HG02610 (cell line): ENCODE measurements at regions not wholly inside any gene's neighbourhood (a gene's known extent, or its start where the extent isn't known, plus 50 kb on each side); places are given as distances from the start of the nearest gene placed in this dataset.

ENCODE experiments used
- ATAC-seq: cut with Tn5 transposase; IDR thresholded peaks from one replicate; pipeline ENCODE4 v1.9.1; 2021; ENCODE audit warnings: mild to moderate bottlenecking, moderate library complexity; ENCODE audit not compliant: unreplicated experiment

DNA sequence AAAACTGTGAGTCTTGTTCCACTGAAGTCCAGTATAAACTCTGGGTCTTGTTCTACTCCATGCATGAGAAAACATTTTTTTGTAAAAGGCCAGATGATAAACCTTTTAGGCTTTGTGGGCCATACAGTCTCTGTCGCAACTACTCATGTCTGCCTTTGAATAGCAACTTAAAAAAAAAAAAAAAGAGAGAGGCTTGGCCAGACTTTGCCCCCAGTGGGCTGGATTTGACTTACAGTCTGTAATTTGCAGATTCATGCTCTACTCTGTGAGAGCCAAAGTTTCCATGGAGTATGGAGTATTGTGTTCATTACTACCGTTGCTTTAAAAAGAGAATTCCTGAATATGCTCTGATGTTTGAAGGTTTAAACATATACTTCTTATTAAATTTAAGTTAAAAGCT is 654.9 kb upstream of the PKN2 start:
- no peak for ATAC-seq

DNA sequence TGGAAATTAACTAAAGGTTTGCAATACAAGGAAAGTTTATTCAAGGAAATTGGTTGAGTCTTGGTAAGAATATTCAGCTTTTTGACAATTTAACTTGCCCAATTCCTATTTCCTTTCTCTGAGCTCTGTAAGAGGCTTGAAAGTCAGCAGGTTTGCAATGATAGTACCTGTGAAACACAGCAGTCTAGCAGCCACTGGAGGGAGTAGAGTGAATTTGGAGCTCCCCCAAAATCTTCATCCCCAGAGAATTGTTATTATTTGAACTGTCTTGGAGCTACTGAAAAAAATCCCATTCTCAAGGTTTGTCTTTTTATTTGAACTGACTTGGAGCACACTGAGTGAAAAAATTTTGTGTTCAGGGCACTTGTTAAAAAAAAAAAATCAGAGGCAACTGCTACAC is 654.2 kb upstream of the PKN2 start:
- ATAC-seq, result no peak

DNA sequence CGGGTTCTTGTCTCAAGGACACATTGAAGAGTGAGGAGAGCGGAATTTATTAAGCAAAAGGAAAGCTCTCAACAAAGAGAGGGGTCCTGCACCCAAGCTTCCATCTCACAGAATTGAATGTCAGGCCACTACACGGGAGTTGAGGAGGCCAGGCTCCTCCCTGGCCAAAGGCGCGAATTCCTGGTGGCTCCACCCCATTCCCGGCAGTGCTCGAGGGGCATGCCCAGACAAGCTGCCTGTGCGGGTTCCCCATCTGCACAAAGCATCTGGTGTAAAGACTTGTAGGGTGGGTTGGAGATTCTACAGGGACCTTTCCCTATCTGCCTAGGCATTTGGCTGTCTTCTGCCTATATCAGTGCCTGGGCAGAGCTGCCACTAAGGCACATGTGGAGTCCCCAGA is 648.5 kb upstream of the PKN2 start:
- ATAC-seq, result no peak

DNA sequence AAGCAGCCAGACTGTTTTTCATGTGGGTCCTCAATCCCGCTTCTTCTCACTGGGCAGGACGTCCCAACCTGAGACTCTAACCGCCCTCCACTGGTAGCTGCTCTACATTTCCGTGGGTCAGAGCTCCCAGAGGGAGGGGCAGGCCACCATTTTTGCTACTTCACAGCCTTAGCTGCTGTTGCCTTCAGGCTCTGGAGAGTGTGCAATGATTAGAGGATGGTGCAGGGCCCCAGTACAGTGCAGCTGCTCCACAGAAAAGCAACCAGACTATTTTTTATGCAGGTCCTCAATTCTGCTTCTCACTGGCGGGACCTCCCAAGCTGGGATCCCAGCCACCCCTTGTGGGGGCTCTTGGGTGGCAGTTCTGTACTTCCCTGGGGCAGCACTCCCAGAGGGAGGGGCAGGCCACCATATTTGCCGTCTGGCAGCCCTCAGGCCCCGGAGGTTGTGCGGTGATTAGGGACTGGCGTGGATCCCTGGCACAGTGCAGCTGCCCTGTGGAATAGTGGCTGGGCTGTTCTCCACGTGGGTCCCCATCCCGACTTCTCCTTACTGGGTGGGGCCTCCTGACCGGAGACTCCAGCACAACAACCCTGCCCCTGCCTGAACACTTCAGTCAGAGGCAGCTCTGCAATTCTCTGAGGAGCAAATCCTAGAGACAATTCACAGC is 647.6 kb upstream of the PKN2 start:
- ATAC-seq, result no peak

DNA sequence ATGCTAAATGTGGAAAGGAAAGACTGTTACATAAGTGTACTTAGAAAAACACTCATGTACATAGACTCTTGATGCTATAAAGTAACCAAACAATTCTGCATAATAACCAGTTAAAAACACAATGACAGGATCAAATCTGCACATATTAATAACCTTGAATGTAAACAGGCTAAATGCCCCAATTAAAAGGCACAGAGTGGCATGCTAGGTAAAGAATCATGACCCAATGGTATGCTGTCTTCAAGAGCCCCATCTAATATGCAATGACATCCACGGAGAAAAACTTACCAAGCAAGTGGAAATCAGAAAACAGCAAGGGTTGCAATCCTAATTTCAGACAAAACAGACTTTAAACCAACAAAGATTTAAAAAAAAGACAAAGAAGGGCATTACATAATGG is 644.8 kb upstream of the PKN2 start:
- no peak for ATAC-seq

DNA sequence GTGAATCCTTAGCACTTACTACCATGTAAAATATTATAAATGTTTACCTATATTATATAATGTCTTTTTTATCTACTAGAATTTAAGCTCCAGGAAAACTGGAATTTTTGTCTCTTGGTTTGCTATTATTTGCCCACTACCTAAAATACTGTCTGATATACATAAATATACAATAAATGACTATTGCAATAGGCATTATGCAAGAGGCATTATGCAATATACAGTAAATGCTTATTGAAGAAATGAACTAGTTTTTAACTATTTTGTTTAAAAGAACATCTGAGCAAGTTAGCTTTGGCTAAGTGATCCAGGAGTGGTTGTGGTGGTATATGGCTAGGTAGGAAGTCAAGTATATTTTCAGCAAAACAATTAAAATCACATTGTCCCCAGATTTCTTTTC is 640.2 kb upstream of the PKN2 start:
- ATAC-seq, result no peak

DNA sequence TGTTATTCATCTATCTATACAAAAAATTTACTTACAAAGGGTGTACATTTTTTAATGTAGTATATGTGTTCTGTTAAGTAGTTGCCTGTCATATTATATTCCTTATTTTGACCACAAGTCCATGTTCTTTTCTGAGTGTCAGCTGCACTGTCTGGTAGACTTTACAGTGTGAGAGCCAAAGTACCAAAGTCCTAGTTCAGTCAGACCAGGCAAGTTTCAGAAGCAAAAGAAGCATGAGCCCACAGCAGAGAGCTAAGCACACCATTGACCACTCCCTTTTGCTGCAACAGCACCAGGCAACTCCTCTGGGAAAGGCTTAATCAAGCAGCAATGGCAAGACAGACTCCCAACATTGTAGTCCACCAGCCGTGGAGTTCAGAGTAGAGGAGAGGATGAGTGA is 631.9 kb upstream of the PKN2 start:
- no peak for ATAC-seq

DNA sequence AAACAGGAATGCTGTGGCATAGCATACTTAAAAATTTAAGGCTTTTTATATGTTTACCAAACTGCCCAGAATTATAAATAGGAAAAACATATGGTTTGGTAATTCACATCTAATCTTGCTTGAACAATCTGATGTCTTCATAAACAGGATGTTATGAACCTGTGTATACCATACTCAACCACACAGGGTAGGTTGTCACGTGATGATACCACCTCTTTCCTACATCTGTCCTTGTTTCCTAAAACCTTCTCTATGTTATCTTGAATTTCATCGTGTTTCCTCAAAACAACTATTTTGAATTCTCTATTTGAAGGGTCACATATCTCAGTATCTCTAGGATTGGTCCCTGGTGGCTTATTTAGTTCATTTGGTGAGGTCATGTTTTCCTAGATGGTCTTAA is 631.0 kb upstream of the PKN2 start:
- ATAC-seq, result no peak

DNA sequence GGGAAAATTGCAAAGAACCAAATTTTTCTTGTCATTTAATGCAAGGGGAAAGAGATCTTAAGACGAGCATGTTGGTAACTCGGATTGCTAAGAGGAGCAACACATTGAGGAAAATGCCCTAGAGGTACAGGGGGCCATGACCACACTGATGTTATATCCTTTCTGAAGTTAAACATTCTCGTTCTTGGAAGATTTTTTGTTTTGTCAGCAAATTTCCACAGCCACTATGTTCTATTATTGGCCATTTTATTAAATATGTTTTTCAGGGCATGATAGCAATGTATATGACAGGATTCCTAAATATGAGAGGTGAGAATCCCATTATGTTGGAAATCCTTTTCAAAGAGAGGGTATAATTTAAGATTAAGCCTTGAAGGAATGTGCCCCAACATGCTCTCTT is 627.2 kb upstream of the PKN2 start:
- no peak for ATAC-seq

DNA sequence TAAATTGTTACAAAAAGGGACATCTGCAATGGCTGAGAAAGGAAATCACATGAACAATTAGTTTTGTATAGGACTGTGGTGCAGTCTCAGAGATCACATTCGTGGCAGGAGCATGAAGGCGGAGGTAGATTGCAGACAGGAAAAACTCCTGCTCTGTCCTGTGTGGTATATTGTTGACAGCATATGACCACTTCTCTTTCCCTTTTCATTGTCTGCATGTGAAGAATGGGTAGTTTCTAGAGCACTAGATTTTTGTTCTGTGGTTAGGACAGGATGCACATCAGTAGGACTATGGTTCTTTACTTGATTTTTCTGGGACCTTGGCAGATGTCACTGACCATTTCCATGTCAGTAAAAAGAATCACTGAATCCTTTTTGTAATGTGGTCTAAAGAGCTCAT is 625.9 kb upstream of the PKN2 start:
- no peak for ATAC-seq

DNA sequence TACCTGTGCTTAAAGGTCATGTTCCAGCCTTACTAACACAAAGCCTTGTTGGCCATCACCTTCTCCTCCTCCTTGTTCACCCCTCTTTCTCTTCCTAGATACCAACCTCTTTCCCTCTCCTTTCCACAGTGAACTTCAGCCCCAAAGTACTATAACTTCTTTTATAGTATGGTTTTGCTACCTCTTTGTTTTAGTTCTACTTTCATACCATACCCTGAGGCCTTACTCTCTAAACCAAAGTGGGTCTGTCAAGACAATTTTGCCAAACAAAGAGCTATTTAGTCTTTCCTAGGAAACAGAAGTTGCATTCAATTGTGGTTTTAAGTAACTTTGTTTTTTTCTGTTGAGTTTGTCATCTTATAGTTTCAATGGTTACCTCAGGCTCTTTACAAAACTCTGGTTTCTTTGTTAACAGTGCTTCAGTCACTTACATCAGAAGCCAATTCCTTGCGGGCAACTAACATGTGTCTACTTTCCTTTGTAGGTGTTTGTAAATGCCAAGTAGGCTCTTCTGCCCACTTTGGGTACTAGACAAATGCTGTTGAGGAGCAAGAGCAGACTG is 623.9 kb upstream of the PKN2 start:
- ATAC-seq, result no peak

DNA sequence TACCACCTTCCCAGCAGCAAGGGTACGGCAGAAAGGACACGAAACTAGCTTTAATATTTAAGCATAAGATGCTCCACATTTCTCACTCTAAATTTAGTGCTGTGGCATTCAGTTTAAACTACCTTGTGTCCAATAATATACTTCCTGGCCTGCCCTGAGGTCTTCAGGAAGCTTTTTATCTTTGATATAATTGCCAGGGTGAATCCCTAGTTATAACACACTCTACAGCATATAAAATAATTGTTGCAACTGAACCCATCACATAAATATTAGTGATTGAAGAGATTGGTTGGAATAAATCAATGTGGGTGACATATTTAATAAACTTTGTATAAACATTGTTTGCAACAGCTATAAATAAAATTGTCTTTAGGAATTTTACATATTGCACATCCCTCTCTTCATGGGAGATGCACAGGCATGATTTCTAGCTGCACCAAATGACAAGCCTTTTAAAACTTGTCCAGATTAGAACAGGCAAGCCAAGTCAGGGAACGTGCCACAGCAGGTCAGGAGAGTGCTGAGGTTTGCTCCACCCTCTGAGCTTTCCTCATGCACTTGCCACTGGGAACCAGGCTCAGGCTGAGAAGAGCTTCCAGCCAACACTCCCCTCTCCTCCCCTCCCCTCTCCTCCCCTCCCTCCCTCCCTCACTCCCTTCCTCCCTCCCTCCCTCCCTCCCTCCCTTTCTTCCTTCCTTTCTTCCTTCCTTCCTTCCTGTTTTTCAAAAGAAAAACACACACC is 623.2 kb upstream of the PKN2 start:
- ATAC-seq, result no peak

DNA sequence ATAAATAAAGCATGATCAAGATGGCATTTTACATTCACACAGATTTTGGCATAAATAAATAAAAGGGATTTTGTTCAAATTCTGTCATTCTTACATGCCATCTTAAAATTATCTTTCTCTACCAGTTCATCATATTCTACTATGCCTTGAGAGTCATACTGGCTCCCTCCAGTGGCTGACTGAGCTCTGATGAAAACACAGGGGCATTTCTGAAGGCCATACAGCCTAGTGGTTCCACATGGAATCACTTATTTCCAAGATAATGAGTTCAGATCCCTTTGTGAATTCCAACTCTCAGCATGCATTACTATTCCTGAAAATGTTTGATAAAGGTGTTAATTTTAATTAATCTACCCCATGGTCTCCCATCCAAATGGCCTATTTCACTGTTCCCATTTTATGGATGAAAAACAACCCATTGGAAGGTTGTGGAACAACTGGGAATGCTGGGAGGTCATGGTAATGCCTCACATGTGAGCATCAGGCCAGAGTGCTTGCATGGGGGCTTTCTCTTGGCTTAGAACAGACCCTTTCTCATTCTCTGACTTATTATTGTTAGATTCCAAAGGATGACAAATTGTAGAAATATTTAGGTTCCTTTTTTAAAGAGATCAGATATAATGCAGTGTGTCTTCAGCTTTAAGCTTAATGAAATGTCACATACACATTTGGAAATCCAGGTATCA is 622.4 kb upstream of the PKN2 start:
- ATAC-seq, result no peak

DNA sequence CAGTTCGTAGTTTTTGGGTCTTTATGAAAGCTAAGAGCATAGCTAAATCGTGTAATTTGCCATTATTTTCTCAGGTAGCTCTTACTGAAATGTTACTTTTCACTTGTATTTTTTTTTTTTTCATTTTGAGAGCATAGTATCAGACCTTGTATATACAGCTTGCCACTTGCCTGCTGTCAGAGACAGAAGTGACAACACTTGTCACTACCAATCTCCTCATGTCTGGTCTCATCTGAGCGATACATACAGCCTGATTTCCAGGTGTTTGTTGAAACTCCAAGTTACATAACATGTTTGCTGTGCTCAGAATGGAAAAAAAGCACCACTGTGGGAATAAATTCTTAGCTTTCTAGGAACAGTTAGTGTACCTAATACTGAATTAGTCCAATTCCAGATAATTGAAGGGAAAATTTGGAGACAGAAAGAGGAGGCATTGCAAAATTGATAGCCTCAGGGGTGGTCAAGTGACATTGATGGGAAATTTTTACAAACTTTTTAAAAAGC is 621.4 kb upstream of the PKN2 start:
- ATAC-seq, result no peak

DNA sequence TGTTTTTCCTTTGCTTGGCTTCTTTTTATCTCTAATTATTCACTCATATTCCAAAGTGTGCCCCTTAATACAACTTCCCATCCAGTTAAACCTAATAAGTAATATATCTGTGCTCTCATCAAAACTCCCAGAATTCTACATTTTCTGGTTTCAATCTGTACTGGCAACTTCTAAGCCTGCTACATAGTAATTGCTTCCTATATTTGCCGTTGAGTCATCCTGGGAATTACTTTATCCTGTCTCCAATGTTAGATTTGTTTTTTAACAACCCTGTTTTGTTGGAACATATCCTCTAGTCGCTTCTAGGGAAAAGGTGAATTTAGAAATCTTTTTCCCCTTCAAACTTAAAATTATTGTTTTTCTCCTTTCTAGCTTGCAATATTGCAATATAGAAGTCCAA is 620.5 kb upstream of the PKN2 start:
- no peak for ATAC-seq

DNA sequence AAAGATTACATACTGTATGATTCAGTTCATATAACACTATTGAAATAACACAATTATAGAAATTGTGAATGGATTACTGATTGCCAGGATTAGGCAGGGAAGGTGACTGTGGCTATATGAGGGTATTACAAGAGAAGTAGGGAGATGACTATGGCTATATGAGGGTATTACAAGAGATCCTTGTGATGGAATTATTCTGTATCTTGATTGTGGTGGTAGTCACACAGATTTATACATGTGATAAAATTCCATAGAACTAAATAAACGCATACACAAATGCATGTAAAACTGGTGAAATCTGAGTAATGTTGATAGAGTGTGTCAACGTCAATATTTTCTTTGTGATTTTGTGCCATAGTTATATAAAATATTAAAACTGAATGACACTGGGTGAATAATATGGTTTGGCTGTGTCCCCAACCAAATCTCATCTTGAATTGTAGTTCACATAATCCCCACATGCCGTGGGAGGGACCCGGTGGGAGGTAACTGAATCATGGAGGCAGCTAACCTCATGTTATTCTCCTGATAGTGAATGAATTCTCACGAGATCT is 615.6 kb upstream of the PKN2 start:
- no peak for ATAC-seq

DNA sequence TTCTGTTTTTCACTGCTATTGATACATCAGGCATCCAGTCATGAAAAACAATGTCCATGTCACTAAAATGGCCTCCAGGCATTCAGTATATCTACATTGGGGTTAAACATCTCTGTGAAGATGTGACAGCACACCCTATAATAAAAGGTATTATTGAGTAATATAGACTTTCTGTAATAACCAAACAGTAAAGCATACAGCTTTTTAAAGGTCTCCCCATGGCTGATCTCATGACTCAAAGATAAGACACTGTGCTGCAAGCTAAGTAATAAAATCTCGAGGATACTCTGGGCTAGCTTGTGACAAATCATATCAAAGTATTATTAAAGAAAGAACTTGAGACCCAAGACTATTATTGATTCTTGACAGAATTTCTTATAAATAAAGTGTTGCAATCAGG is 613.1 kb upstream of the PKN2 start:
- ATAC-seq, result no peak

DNA sequence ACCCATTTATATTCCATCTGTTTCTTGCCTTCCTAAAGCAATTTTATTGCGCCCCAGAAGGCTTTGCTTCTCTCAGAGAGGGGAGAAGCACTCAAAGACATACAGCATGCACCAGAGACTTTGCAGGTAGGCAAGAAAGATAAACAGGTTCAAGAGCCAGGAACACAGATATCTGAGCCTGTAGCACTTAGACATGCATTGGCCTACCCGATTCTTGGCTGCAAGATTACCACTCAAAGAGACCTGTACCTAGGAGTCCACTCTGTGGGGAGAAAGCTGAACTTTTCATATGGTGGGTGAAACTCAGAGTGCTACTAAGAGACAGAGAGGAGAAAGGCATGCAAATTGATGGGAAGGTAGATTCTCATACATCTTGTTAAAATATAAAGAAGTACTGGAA is 609.4 kb upstream of the PKN2 start:
- no peak for ATAC-seq

DNA sequence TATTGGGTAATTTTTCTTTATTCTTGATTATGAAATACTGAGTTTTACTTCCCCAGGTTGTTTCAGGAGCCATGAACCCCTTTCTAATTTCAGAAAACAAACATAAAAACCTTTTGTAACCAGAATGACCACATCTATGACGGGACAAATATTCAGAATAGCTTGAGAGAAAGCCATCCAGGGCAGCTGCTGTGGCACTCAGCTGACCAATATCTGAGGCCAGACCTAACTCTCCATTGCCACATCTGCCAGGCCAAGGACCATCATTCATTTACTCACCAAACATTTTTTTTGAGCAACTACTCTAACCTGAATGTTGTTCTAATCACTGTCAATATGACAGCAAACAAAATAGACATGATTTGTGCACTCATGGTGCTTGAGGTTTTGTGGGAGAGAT is 608.3 kb upstream of the PKN2 start:
- ATAC-seq, result no peak

DNA sequence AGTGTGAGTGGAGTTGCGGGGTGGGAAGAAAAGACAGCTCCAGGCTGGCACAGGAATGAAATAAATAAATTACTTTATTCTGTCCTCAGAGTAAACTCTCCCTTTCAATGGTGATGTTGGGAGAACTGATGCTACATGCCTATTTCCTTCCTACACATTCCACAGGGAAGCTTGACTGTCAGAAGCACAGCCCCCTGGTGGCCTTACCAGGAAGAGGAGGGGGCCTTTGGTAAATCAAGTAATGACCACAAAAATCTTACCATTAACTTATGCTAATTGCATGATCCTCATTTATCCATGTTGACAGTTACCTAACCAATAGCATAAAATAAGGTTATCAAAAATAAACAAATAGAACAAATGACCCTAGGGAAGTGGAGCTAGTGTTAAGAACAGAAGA is 605.0 kb upstream of the PKN2 start:
- ATAC-seq, result no peak

DNA sequence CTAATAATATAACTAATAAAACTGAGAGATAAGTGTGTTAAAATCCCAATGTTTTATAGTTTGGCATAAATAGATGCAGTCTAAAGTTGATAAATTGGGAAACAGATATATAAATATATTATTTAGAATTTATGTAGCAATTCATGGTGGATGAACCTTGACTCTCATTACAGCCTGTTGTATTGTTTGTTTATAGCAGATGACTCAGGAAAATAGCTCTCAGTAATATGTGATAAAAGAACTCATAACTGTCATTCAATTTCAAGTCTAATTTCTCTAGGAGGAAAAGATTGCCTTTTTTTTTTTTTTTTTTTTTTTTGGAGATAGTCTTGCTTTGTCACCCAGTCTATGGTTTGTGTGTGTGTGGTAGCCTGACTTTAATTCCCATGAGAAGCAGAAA is 603.2 kb upstream of the PKN2 start:
- ATAC-seq, result no peak

DNA sequence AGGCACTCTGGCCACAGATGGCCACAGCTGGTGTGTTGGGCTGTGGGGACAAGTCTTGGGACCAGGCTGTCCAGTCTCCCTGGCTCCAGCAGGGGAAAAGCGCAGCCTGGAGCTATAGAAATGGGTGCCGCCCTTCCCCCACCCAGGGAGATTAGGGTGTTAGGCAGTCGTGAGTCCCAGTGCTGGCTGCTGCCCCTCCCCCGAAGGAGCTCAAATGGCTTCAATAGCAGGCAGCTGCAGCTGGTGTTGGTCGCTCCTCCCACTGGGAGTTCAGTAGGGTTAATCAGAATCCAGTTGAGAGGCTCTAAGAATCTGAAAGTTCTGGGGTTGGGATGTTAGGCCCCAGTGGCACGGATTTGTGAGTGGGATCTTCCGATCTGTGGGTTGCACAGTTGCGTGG is 595.6 kb upstream of the PKN2 start:
- ATAC-seq, result no peak
